HCT116 (cell line): ENCODE measurements at regions not wholly inside any gene's neighbourhood (a gene's known extent, or its start where the extent isn't known, plus 50 kb on each side); places are given as distances from the start of the nearest gene placed in this dataset.

ENCODE experiments used
- ATAC-seq: fragments of 200-7000 bp; cut with Tn5 transposase; 2 replicates; pipeline ENCODE4 v1.9.1; 2020; ENCODE audit warnings: mild to moderate bottlenecking, moderate library complexity
- BruUV-seq: library from RNA; stranded (reverse); fragments of 400-500 nt; replicated peaks from 2 replicates; lab custom pipeline; 2021; lab: Mats Ljungman, UMichigan
- CTCF ChIA-PET: fragments of 300-600 bp; sonication (Branson Sonifier 250); formaldehyde crosslinking; loops from one replicate; lab custom pipeline; 2021; ENCODE audit warnings: antibody characterized with exemption; lab: Charles Lee
- POLR2A ChIA-PET: fragments of 300-600, 350-600 bp; sonication (Branson Sonifier 250); formaldehyde crosslinking; loops from one replicate; lab custom pipeline; 2021; ENCODE audit warnings: antibody characterized with exemption; lab: Charles Lee
- RAD21 ChIA-PET, 2 experiments: fragments of 300-600 bp; sonication (Branson Sonifier 250); formaldehyde crosslinking; loops; one replicate each; lab custom pipeline; 2023; ENCODE audit warnings: low total read pairs in 2 of 2; ENCODE audit not compliant: uncharacterized antibody in 2 of 2, unreplicated experiment in 2 of 2, low non-redundant PET in 1 of 2; lab: Charles Lee
- DNase-seq: peaks from one replicate; pipeline ENCODE4 v3.0.0-alpha.2; 2010; ENCODE audit warnings: low read depth, low spot score
- H2AFZ ChIP-seq: fragments of 200-600 bp; shearing (Covaris generic), sonication (generic); 2 replicates; pipeline ENCODE4 v1.6.1; 2017; ENCODE audit warnings: low read depth, mixed run types, mixed read lengths, antibody characterized with exemption, low read length; ENCODE audit not compliant: poor library complexity, severe bottlenecking
- H3K27ac ChIP-seq: 2 replicates; pipeline ENCODE4 v1.5.1; 2012; ENCODE audit warnings: low read depth, low read length
- H3K27me3 ChIP-seq: fragments of 200-600 bp; sonication (generic); 2 replicates; pipeline ENCODE4 v1.6.1; 2016; ENCODE audit warnings: mixed run types, low read length, mixed read lengths; ENCODE audit not compliant: insufficient read depth
- H3K36me3 ChIP-seq, 2 experiments: fragments of 200-500 bp in 1 of 2; fragments of 200-600 bp in 1 of 2; sonication (Bioruptor generic) in 1 of 2; sonication (generic) in 1 of 2; 2 replicates each; pipeline versions ENCODE4 v1.5.1 to v1.6.1; 2014 to 2016; ENCODE audit warnings: low read length in 2 of 2, inconsistent platforms in 1 of 2, mixed read lengths in 1 of 2, mixed run types in 1 of 2; ENCODE audit not compliant: insufficient read depth in 2 of 2, control insufficient read depth in 1 of 2
- H3K4me1 ChIP-seq, 2 experiments: fragments of 200-600 bp in 1 of 2; sonication (generic) in 1 of 2; 2 replicates each; pipeline versions ENCODE4 v1.5.1 to v1.6.1; 2012 to 2017; ENCODE audit warnings: low read length in 2 of 2, inconsistent platforms in 1 of 2, mild to moderate bottlenecking in 1 of 2, mixed read lengths in 1 of 2, mixed run types in 1 of 2, moderate library complexity in 1 of 2; ENCODE audit not compliant: insufficient read depth in 2 of 2, control insufficient read depth in 1 of 2
- H3K4me2 ChIP-seq: fragments of 200-600 bp; sonication (generic); 2 replicates; pipeline ENCODE4 v1.6.1; 2017; ENCODE audit warnings: mixed run types, low read length, mixed read lengths
- H3K4me3 ChIP-seq, 2 experiments: fragments of 200-600 bp in 1 of 2; sonication (generic) in 1 of 2; replicated peaks in 1 of 2; 2 replicates each; pipeline ENCODE4 v1.5.1; 2011 to 2016; ENCODE audit warnings: low read length in 2 of 2, control low read depth in 1 of 2, low read depth in 1 of 2, mild to moderate bottlenecking in 1 of 2, mixed read lengths in 1 of 2, mixed run types in 1 of 2
- H3K79me2 ChIP-seq: fragments of 200-600 bp; sonication (generic); 2 replicates; pipeline ENCODE4 v1.6.1; 2017; ENCODE audit warnings: mild to moderate bottlenecking, mixed run types, low read length, moderate library complexity, mixed read lengths; ENCODE audit not compliant: insufficient read depth
- H3K9ac ChIP-seq: fragments of 200-600 bp; sonication (generic); 2 replicates; pipeline ENCODE4 v1.6.1; 2016; ENCODE audit warnings: low read length, mixed read lengths
- H3K9me2 ChIP-seq: fragments of 200-600 bp; sonication (generic), shearing (Covaris generic); 2 replicates; pipeline ENCODE4 v1.6.1; 2017; ENCODE audit warnings: mixed run types, mild to moderate bottlenecking, moderate library complexity; ENCODE audit not compliant: insufficient read depth
- H3K9me3 ChIP-seq, 2 experiments: fragments of 200-500 bp in 1 of 2; fragments of 200-600 bp in 1 of 2; sonication (Bioruptor generic) in 1 of 2; sonication (generic) in 1 of 2; 2 replicates each; pipeline ENCODE4 v1.6.1; 2014 to 2017; ENCODE audit warnings: low read length in 2 of 2, mixed read lengths in 2 of 2, inconsistent platforms in 1 of 2, low read depth in 1 of 2, mild to moderate bottlenecking in 1 of 2, mixed run types in 1 of 2, moderate library complexity in 1 of 2; ENCODE audit not compliant: control insufficient read depth in 1 of 2, insufficient read depth in 1 of 2
- H4K20me1 ChIP-seq: fragments of 200-600 bp; sonication (generic), shearing (Covaris generic); 2 replicates; pipeline ENCODE4 v1.6.1; 2017; ENCODE audit warnings: mixed run types, mild to moderate bottlenecking, moderate library complexity; ENCODE audit not compliant: insufficient read depth
- ATF3 ChIP-seq: IDR thresholded peaks from 2 replicates; pipeline ENCODE4 v1.6.1; 2012
- CEBPB ChIP-seq: IDR thresholded peaks from 2 replicates; pipeline ENCODE4 v1.6.1; 2012; ENCODE audit warnings: low read depth
- CTCF ChIP-seq, 3 experiments: fragments of 200-600 bp in 1 of 3; sonication (generic) in 1 of 3; IDR thresholded peaks in 2 of 3; conservative IDR thresholded peaks in 1 of 3; 2 replicates each; pipeline ENCODE4 v1.5.1; 2012 to 2017; ENCODE audit warnings: low read depth in 2 of 3, low read length in 2 of 3, antibody characterized with exemption in 1 of 3, borderline replicate concordance in 1 of 3, control low read depth in 1 of 3, mild to moderate bottlenecking in 1 of 3, mixed read lengths in 1 of 3, mixed run types in 1 of 3, moderate library complexity in 1 of 3; ENCODE audit not compliant: insufficient read depth in 1 of 3
- EGR1 ChIP-seq: IDR thresholded peaks from 2 replicates; pipeline ENCODE4 v1.6.1; 2012; ENCODE audit warnings: low read depth
- JUND ChIP-seq: IDR thresholded peaks from 2 replicates; pipeline ENCODE4 v1.6.1; 2012
- POLR2AphosphoS5 ChIP-seq: IDR thresholded peaks from 2 replicates; pipeline ENCODE4 v1.6.1; 2011; ENCODE audit warnings: mild to moderate bottlenecking, low read depth, low read length, moderate library complexity
- RAD21 ChIP-seq: IDR thresholded peaks from 2 replicates; pipeline ENCODE4 v1.6.1; 2012; ENCODE audit warnings: low read depth, mild to moderate bottlenecking
- REST ChIP-seq: IDR thresholded peaks from 2 replicates; pipeline ENCODE4 v1.6.1; 2012; ENCODE audit warnings: low read depth
- SIN3A ChIP-seq: IDR thresholded peaks from 2 replicates; pipeline ENCODE4 v1.6.1; 2012; ENCODE audit warnings: low read depth
- SP1 ChIP-seq: IDR thresholded peaks from 2 replicates; pipeline ENCODE4 v1.6.1; 2012; ENCODE audit warnings: low read depth
- TCF7L2 ChIP-seq: IDR thresholded peaks from 2 replicates; pipeline ENCODE4 v1.7.0; 2011; ENCODE audit warnings: borderline replicate concordance, inconsistent platforms; ENCODE audit not compliant: insufficient read depth, insufficient read length; ENCODE audit errors: extremely low read depth
- ZBTB33 ChIP-seq: IDR thresholded peaks from 2 replicates; pipeline ENCODE4 v1.6.1; 2011; ENCODE audit warnings: mild to moderate bottlenecking, low read length, moderate library complexity; ENCODE audit not compliant: insufficient replicate concordance; ENCODE audit errors: extremely low read depth
- ZFX ChIP-seq: fragments of 450-650 bp; IDR thresholded peaks from 2 replicates; pipeline ENCODE4 v1.6.1; 2017
- ZNF274 ChIP-seq: fragments of 200-500 bp; sonication (Bioruptor generic); IDR thresholded peaks from 2 replicates; pipeline ENCODE4 v1.6.1; 2014; ENCODE audit warnings: mild to moderate bottlenecking, low read depth, low read length, inconsistent platforms
- intact Hi-C: fragments of 100-400 bp; cut with micrococcal nuclease; formaldehyde crosslinking; loops from 2 replicates; pipeline ENCODE4 v1.10.0; 2022

- H3K27me3 ChIP-seq: peaks cover 4% of the 10 kb centered on the region; the same call in 1 of the 2 replicates
- H3K9me2 ChIP-seq: no peaks in the 10 kb centered on the region
- H3K27ac ChIP-seq: no peak overlapping the region
- no peak overlapping the region for H3K9ac ChIP-seq
- ChIA-PET POLR2A (no interaction called here), RAD21 (no interaction called here), CTCF (no interaction called here)
- intact Hi-C loops: no loop called here
- H3K4me2 ChIP-seq: no peak overlapping the region
- no peak overlapping the region for H2AFZ ChIP-seq
- H3K36me3 ChIP-seq: no peaks in the 10 kb centered on the region
- no peak for DNase-seq
- H3K4me1 ChIP-seq: no peaks in the 10 kb centered on the region
- TF ChIP-seq ZFX: no peak
- no peak for TF ChIP-seq SP1
- no peak for TF ChIP-seq ATF3
- no peak for TF ChIP-seq POLR2AphosphoS5
- TF ChIP-seq SIN3A: no peak
- no peak for TF ChIP-seq EGR1
- no peak for TF ChIP-seq ZNF274
- TF ChIP-seq TCF7L2: no peak
- no peak for TF ChIP-seq JUND
- TF ChIP-seq CEBPB: no peak
- no peak for TF ChIP-seq RAD21
- no peaks in the 10 kb centered on the region for H3K79me2 ChIP-seq
- BruUV-seq: no TSS peak
- H3K9me3 ChIP-seq: no peaks in the 10 kb centered on the region
- no peak for ATAC-seq
- no peak overlapping the region for H3K4me3 ChIP-seq
- H4K20me1 ChIP-seq: no peaks in the 10 kb centered on the region
Measured at GRCh38 chr2:167875529-167875928, 371.9 kb downstream of the STK39 start.

GRCh38 chr2:167874812-167875211 lies 372.6 kb downstream of the STK39 start:
- Histone ChIP-seq H3K4me3 (no peak overlapping the region), H3K79me2 (no peaks in the 10 kb centered on the region), H3K36me3 (no peaks in the 10 kb centered on the region), H3K9me2 (no peaks in the 10 kb centered on the region), H3K27ac (no peak overlapping the region), H4K20me1 (no peaks in the 10 kb centered on the region), H3K27me3 (no peaks in the 10 kb centered on the region), H3K4me1 (no peaks in the 10 kb centered on the region), H3K4me2 (no peak overlapping the region), H3K9ac (no peak overlapping the region), H3K9me3 (no peaks in the 10 kb centered on the region), H2AFZ (no peak overlapping the region)
- RAD21 ChIA-PET: no interaction called here
- DNase-seq (no peak), ATAC-seq (no peak)
- POLR2A ChIA-PET: no interaction called here
- no TSS peak for BruUV-seq
- CTCF ChIA-PET: no interaction called here
- intact Hi-C loops: no loop called here
- TF ChIP-seq CTCF (IDR thresholded peaks at IDR 0.05 in 2 of 3, conservative IDR thresholded peaks at IDR 0.05 in 1 of 3; ENCODE audit: borderline replicate concordance in 1 of 3, insufficient read depth in 1 of 3, low read depth in 2 of 3, low read length in 2 of 3) (no peak), SIN3A (no peak), TCF7L2 (no peak), REST (no peak), EGR1 (no peak), ZBTB33 (no peak)
